ENCODE measurements at regions not wholly inside any gene's neighbourhood (a gene's known extent, or its start where the extent isn't known, plus 50 kb on each side); places are given as distances from the start of the nearest gene placed in this dataset.

DNA sequence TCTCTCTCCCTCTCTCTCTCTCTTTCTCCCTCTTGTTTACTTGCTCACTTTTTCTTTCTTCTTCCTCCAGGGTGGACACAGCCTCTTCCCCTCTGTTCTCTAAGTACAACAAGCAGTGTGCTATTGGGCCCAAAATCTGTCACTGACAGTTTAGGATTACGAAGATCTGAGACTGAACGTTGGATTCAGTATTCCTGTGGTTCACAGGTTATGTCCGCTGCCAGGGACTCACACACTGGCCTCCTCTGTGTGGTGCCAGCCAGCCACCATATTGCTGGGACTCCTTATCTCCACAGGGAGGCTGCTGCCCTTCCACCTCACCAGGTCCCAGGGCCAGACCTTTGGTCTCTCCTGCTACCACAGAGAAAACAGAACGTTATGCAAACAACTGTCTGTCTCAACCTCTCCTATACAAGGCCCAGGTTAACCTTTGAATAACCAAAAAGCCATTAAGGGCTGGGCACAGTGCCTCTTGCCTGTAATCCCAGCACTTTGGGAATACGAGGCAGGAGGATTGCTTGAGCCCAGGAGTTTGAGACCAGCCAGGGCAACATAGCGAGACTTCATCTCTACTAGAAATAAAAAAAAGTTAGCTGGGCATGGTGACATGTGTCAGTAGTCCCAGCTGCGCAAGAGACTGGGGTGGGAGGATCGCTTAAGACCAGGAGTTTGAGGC is 171.9 kb upstream of the RAB4A start:
- DNase-seq (ENCODE audit: low read depth) = no peak
- no peak overlapping the region for H3K4me3 ChIP-seq (replicated peaks; ENCODE audit: low read depth, low read length)
- TF ChIP-seq CTCF (IDR thresholded peaks at IDR 0.05; ENCODE audit: low read length, missing control alignments) = no peak

DNA sequence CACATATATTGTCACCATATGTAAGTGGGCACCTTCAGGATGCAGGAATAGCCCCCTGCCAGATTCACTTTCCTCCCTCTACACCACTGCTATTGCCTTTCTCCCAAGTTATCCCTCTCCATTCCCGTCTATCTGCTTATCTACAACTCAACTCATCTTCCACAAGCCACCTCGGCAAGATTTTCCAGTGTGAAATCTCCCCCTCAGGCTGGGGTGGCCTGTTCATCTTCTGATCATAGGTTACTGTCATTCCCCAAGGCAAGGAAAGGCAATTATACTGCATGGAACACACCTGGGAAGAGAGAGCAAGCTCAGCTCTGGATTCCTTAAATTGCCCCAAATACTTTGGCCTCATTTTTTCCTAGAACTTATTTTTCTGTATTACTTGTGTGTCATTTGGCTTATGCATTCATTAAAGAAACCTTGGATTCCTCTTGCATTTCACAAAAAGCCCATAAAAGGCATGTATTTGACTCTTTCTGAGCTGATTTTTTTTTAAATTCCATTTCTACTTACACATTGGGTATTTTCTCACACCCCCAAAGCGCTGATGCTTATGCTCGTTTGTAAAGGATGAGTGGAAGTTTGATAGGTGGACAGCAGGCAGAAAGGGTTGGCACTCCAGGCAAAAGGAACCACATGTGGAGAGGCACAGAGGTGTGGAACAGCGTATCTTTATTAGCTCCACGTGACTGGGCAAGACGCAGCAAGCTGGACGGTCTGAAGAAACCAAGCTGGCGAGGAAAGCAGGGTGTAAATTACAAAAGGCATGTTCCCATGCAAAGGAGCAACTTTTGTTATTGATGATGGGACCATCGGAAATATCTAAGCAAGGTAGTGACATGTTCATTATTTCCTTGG is 169.7 kb upstream of the RAB4A start:
- no peak for TF ChIP-seq CTCF (IDR thresholded peaks at IDR 0.05; ENCODE audit: low read length, missing control alignments)

GRCh38 chr1:229102741-229103391 is 168.0 kb upstream of the RAB4A start:
- peak; percentile 26 for TF ChIP-seq CTCF (IDR thresholded peaks at IDR 0.05; ENCODE audit: low read length, missing control alignments)
- DNase-seq (ENCODE audit: low read depth) = peak; percentile 5
- H3K4me3 ChIP-seq (replicated peaks; ENCODE audit: low read depth, low read length) = no peak overlapping the region

More for the DNA sequence above, 169.7 kb upstream of the RAB4A start:
- no peak for DNase-seq (ENCODE audit: low read depth)
- H3K4me3 ChIP-seq (replicated peaks; ENCODE audit: low read depth, low read length) = no peak overlapping the region

DNA sequence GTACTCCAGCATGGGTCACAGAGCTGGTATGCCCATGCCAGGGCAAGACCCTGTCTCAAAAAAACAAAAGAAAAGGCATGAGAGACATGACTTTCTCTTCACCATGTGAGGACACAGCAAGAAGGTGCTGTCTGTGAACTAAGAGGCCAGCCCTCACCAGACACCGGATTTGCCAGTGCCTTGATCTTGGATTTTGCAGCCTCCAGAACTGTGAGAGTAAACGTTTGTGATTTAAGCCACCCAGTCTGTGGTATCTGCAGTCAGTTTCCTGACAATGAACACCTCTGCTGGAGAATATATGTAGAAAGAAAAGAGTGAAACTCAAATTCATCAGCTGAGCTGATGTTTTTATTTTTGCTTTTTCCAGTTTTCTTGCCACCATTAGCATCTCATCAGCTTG is 166.3 kb upstream of the RAB4A start:
- DNase-seq (ENCODE audit: low read depth) = no peak
- H3K4me3 ChIP-seq (replicated peaks; ENCODE audit: low read depth, low read length) = no peak overlapping the region
- no peak for TF ChIP-seq CTCF (IDR thresholded peaks at IDR 0.05; ENCODE audit: low read length, missing control alignments)

GRCh38 chr1:229105109-229105508 is 165.8 kb upstream of the RAB4A start:
- TF ChIP-seq CTCF (IDR thresholded peaks at IDR 0.05; ENCODE audit: low read length, missing control alignments) = no peak
- no peak overlapping the region for H3K4me3 ChIP-seq (replicated peaks; ENCODE audit: low read depth, low read length)

DNA sequence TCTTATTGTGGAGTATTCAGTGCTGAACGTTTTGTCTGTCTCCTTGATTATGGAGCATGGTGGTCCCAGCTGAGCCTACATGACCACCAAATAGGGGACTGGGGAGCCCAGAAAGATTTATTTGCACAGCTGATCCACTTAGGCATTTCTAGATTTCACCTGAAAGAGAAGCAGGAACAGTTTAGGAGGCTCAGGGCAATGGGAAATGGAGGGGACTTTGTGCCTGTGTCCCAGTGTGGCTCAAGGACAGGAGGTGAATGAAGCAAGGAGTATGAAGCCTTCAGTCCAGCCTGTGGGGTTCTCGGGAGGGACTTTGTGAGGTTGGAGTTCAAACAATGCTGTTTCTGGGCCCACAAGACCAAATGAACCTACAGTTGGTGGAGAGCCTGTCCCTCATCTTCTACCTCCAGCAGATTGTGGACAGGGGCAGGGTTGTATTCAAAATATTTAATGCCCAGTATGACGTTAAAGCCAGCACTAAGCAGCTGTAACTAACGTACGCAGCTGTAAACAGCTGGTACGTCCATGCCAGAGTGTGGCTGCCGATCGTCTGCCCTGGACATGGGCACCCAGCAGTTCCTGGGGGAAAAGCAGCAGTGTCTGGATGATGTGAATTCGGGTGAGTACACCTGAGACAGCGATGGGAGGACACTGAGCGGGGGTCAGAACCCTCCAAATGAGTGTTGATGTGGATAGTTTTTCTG is 164.9 kb upstream of the RAB4A start:
- no peak for DNase-seq (ENCODE audit: low read depth)
- TF ChIP-seq CTCF (IDR thresholded peaks at IDR 0.05; ENCODE audit: low read length, missing control alignments) = no peak
- no peak overlapping the region for H3K4me3 ChIP-seq (replicated peaks; ENCODE audit: low read depth, low read length)

More at GRCh38 chr1:229105109-229105508, 165.8 kb upstream of the RAB4A start:
- DNase-seq (ENCODE audit: low read depth) = no peak
